ENCODE measurements at regions not wholly inside any gene's neighbourhood (a gene's known extent, or its start where the extent isn't known, plus 50 kb on each side); places are given as distances from the start of the nearest gene placed in this dataset.

- DNase-seq = no peak
Measured at GRCh38 chr17:62880120-62880519, 72.0 kb upstream of the MARCHF10 start.

- no peak for DNase-seq
Measured at GRCh38 chr17:62876673-62877405, 68.7 kb upstream of the MARCHF10 start.

DNA sequence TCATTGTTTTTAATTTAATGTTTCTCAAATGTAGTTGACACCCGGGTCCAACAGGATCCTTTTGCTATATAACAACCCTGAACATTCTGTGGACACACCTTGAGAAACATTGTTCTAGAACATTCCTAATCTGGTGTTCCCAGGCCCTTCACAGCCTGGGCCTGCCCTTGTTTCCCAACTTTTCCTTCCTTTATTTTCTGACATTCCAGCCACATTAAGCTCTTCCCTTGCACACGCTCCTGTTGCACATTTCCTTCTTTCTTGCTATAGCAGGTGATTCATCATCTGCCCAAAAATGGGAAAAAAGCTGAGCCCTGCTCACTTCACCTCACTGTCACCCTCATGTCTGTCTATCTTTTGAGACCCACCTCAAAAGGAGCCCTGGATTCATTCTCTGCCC, 67.9 kb upstream of the MARCHF10 start:
- DNase-seq = no peak

GRCh38 chr17:62875296-62875695, 67.2 kb upstream of the MARCHF10 start:
- DNase-seq = no peak

DNA sequence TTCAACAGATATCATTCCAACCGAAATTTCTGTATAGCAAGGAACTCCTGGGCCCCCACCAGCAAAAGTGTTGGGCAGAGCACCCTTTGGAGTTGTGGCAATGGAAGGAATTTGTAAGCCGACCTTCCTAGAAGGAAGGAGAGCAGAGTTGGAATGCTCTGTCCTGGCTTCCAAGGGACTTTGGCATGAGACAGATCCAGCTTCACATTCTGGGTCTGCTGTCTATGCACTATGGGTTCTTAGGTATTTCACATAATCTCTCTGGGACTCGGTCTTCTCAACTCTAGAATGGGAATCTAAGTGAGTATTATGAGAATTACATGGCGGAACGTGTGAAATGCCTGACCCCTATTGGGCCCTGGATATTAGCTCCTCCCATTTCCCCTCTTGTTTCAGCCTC, 63.2 kb upstream of the MARCHF10 start:
- no peak for DNase-seq

GRCh38 chr17:62870552-62870971, 62.4 kb upstream of the MARCHF10 start:
- DNase-seq = no peak

DNA sequence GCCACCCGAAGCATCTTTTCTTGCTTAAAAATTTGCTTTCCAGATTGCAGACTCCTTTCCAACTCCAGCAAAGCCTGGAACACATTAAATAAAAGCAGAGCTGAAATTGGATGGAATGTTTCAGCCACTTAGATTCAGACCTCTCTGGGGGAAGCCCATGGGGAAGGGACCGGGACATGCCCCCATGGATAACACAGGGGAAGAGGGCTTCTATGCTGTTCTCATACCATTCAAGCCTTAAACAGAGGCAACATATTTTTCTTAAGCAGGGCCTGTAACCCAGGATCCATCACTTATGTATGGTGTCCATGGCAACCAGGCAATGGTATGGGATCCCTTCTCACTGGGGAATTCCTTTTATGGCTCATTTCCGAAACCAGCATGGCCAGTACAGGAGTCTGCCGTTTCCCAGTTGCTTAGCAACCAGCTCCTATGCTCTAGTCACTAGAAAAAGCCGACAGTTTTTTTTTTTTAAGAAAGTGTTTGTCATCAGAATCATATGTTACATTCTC, 62.0 kb upstream of the MARCHF10 start:
- no peak for DNase-seq

DNA sequence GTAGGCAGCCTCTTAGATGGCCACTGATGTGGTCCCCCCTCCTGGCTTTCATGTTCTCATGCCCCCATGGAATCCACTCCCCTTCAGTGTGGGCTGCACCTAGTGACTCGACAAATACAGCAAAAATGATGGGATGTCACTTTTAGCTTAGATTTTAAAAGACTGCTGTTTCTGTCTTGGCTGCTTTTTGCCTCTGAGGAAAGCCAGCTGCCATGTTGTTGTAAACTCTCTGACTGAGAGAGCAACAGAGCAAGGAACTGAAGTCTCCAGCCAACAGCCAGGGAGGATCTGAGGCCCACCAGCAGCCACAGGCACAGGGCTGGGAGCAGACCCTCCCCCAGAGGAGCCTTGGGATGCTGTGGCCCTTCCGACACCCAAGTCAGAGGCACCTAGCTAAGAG, 60.6 kb upstream of the MARCHF10 start:
- DNase-seq = no peak

DNA sequence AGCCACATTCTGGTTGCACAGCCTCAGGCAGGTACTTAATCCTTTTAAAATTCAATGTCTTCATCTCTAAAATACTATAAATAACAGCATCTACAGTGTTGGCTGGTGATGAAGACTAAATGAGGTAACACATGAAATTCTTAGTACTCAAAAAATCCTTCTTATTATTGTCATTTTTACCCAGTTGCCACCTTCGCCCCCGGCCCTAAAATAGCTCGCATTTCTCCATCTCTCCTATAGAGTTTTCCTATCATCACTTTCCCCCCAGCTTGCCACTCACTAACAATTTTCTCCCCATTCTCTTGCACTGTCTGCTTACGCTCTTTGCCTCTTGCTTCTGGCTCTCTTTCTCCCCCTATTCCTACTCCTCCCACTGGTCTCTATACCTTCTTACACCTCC, 59.9 kb upstream of the MARCHF10 start:
- DNase-seq = no peak

- no peak for DNase-seq
Measured at GRCh38 chr17:62867303-62867702, 59.2 kb upstream of the MARCHF10 start.

GRCh38 chr17:62866471-62866870, 58.4 kb upstream of the MARCHF10 start:
- no peak for DNase-seq

DNA sequence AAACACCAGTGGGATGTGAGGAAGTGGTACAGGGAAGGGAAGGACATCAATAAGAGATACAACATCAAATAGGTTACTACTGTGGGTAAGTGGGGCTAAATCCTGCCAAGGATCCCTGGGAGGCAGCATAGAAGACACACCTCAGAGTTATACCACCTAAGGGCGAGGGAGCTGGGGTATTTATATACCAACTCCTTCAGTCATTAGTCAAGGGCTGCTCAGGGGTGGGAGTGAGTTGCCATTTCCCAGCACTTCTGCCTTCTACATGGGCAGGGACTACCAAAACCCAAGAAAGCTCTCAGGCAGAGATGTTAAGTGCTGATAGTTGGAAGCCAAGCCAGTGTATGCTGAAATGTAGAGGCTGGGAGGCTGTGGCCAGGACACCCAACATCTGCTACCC, 57.5 kb upstream of the MARCHF10 start:
- no peak for DNase-seq

- DNase-seq = no peak
Measured at GRCh38 chr17:62862251-62862650, 54.1 kb upstream of the MARCHF10 start.

GRCh38 chr17:62860962-62861873, 53.1 kb upstream of the MARCHF10 start:
- DNase-seq = no peak

DNA sequence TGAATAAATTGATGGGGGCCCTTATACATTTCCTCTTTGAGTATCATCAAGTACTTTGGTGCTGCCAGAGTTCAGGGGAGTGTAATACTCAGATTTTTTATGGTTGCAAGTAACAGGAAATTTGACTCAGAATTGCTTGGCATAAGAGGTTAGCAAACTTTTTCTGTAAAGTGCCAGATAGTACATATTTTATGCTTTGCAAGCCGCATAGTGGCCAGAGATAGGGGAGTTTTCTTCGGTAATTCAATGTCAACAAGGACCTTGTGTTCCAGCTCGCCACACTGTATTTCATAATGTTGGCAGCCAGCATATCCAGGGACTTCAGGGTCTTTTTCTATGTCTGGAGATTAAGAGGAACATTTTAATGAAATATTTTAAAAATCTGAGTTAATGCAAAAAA, 51.0 kb upstream of the MARCHF10 start:
- no peak for DNase-seq
